Stimulated activated naive B cell treated with anti-CD40 and anti-IgM and Interleukin-4, amounts not matched to agents 10 μg/mL and 1 μg/mL and 100 μg/mL, for 72 hours (primary cell): ENCODE measurements at regions not wholly inside any gene's neighbourhood (a gene's known extent, or its start where the extent isn't known, plus 50 kb on each side); places are given as distances from the start of the nearest gene placed in this dataset.

Experiments
- ATAC-seq, 2 donors: fragments of 150-1000 bp; cut with Tn5 transposase; replicated peaks; 2 replicates each; pipeline ENCODE4 v1.10.0; 2021; ENCODE audit warnings: moderate library complexity in 1 of 2
- DNase-seq: peaks from one replicate; pipeline ENCODE4 v3.0.0; 2021
- H3K27ac Mint-ChIP-seq: one replicate; pipeline ENCODE4 v1.8.0; 2022; ENCODE audit warnings: mild to moderate bottlenecking, mixed read lengths
- H3K27me3 Mint-ChIP-seq, 2 donors: one replicate each; pipeline ENCODE4 v1.8.0; 2022; ENCODE audit warnings: mixed read lengths in 2 of 2
- H3K36me3 Mint-ChIP-seq, 2 donors: one replicate each; pipeline ENCODE4 v1.8.0; 2022; ENCODE audit warnings: mixed read lengths in 2 of 2, mild to moderate bottlenecking in 1 of 2
- H3K4me1 Mint-ChIP-seq, 2 donors: one replicate each; pipeline ENCODE4 v1.8.0; 2022; ENCODE audit warnings: mixed read lengths in 2 of 2, mild to moderate bottlenecking in 1 of 2
- H3K4me3 Mint-ChIP-seq, 2 donors: one replicate each; pipeline ENCODE4 v1.8.0; 2022; ENCODE audit warnings: mild to moderate bottlenecking in 2 of 2, mixed read lengths in 2 of 2, moderate library complexity in 1 of 2
- H3K9me3 Mint-ChIP-seq, 2 donors: one replicate each; pipeline ENCODE4 v1.8.0; 2022; ENCODE audit warnings: mixed read lengths in 2 of 2, mild to moderate bottlenecking in 1 of 2

DNA sequence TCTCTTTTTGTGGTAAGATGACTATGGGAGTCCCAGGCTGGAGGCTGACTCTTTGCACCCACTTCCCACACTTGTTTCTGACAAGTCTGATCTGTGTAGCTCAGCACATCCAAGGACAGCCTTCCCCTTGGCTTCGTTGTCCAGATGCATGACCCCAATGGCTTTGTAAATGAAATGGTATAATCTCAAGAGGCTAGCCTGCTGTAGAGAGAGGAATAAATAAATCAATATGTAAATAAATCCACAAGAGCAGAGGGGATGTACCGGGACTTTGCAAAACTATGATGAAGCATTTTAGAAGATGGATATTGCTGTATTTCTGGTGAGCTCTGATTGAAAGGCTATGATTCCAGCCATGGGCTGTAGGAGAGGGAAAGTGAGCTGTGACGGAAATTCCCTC lies 79.9 kb upstream of the NEO1 start:
- ATAC-seq: no peak

DNA sequence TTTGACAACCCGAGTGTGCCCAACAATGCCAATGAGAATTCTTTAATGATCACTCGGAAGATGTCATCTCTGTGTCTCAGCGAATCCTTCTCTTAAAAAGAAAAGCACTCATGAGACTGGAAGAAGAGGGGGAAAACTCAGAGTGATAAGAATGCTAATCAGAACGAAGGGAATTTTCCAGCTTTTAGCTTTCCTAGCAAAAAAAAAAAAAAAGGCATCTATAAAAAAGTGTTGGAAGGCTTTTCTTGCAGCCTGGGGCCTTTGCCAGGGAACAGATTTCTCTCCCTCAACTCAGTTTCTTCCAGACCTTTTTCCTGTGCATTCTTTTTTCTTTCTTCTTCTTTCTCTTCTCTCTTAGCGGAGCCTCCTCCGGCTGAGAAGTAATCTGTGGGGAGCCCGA lies 80.5 kb upstream of the NEO1 start:
- peaks cover 0 to 1% of the 10 kb centered on the region in 2 donors for H3K4me1 Mint-ChIP-seq
- no peak overlapping the region for H3K4me3 Mint-ChIP-seq
- ATAC-seq (no peak), DNase-seq (no peak)
- peaks cover 22 to 53% of the 10 kb centered on the region in 2 donors for H3K27me3 Mint-ChIP-seq
- no peaks in the 10 kb centered on the region for H3K36me3 Mint-ChIP-seq
- no peak overlapping the region for H3K27ac Mint-ChIP-seq
- H3K9me3 Mint-ChIP-seq: no peaks in the 10 kb centered on the region

More for the DNA sequence above, 79.9 kb upstream of the NEO1 start:
- Mint-ChIP-seq H3K36me3 (no peaks in the 10 kb centered on the region), H3K9me3 (no peaks in the 10 kb centered on the region), H3K27ac (no peak overlapping the region), H3K27me3 (peaks cover 22 to 57% of the 10 kb centered on the region in 2 donors), H3K4me3 (no peak overlapping the region), H3K4me1 (peaks cover 0 to 1% of the 10 kb centered on the region in 2 donors)
- DNase-seq: no peak

DNA sequence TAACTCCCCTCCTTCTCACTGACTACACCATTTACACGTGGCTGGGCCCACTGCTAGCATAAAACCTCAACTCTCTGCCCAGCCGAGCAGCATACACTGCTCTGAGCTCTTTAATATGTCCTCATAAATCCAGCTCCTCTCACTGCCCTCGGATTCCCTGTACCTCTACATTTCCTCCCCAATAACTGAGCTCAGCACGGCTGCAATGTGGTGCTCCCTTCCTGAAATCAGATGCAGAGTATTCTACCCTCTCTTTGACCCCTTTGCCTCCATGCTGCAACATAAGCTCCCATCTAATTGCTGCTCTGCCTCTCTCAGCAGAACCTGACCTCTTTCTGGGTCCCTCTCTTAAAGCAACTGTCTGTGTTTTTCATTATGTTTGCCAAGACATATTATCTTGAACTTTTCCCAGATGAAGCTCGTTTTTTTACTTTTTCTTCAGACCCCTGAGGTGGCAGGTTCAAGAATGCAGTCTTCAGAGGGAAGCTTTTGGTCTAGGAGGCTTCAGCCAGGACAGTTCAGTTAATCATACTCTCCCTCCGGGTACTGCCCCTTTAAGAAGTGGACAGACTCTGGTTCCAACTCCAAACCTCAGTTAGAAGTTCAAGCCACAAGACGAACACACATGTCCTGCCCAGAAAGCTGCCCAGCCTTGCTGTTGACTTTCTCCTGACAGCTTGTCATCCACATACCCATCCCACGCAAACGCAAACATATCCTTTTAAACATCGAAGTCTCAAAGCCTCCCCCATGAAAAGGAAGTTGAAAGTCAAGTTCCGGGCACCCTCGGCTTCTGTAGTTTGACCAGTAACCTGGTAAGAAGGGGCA lies 81.1 kb upstream of the NEO1 start:
- H3K4me3 Mint-ChIP-seq: no peak overlapping the region
- peaks cover 0 to 1% of the 10 kb centered on the region in 2 donors for H3K4me1 Mint-ChIP-seq
- H3K27ac Mint-ChIP-seq: no peak overlapping the region
- ATAC-seq (no peak), DNase-seq (no peak)
- H3K9me3 Mint-ChIP-seq: no peaks in the 10 kb centered on the region
- H3K36me3 Mint-ChIP-seq: no peaks in the 10 kb centered on the region
- peaks cover 22 to 53% of the 10 kb centered on the region in 2 donors for H3K27me3 Mint-ChIP-seq

DNA sequence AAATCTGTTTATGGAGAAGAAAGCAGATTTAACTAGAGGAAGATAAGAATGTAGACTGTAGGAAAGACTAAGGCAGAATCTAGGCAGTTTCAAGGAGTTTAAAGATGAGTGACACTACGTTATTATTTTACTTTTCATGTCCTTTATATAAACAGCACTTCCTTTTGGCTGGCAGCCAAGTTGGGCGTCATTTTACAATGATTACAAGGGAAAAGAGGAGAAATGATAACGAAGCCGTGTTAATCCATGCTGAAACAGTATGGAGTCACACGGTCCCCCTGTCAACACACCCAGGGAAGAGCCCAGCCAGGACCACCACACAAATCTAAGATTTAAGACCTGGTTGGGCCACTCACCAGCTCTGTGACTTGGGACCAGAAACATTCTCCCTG lies 83.7 kb upstream of the NEO1 start:
- Mint-ChIP-seq H3K36me3 (no peaks in the 10 kb centered on the region), H3K27ac (no peak overlapping the region), H3K27me3 (peaks cover 12 to 54% of the 10 kb centered on the region in 2 donors), H3K9me3 (peaks cover 0 to 7% of the 10 kb centered on the region in 2 donors), H3K4me3 (no peak overlapping the region), H3K4me1 (peaks cover 0 to 1% of the 10 kb centered on the region in 2 donors)
- DNase-seq (no peak), ATAC-seq (no peak)

DNA sequence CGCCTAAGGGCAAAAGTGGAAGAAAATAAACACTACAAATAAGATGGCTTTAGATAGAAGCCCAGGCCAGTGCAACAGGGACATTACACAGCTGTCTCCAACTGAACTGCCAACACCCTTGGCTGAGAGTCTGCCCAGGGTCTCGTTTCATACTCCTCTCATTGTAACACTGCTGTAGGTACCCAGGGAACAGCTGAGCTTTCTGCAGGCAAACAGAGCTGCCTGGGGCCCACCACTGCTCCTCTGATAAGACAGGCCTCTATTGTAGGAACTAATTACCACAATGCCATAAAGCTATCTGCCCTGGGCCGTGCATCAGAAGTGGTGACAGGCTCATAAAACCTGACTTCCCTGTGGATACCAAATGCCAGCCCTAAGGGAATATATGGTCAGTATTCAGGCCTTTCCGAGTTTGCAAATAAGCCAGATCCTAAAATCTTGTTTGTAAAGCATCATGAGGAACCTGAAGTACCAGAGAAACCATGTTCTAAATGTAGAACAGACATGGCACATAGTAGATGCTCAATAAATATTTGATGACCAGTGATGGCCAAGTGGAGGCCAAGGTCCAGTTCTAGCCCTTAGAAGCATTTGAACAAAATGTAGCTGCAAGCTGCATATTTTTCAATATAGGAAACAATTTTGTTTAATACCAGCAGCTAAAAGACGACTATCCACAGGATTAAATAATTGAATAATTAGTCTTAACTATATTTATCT lies 84.3 kb upstream of the NEO1 start:
- ATAC-seq: no peak
- no peak overlapping the region for H3K27ac Mint-ChIP-seq
- peaks cover 0 to 1% of the 10 kb centered on the region in 2 donors for H3K4me1 Mint-ChIP-seq
- peaks cover 0 to 7% of the 10 kb centered on the region in 2 donors for H3K9me3 Mint-ChIP-seq
- no peaks in the 10 kb centered on the region for H3K36me3 Mint-ChIP-seq
- no peak overlapping the region for H3K4me3 Mint-ChIP-seq
- DNase-seq: no peak
- peaks cover 10 to 49% of the 10 kb centered on the region in 2 donors for H3K27me3 Mint-ChIP-seq

DNA sequence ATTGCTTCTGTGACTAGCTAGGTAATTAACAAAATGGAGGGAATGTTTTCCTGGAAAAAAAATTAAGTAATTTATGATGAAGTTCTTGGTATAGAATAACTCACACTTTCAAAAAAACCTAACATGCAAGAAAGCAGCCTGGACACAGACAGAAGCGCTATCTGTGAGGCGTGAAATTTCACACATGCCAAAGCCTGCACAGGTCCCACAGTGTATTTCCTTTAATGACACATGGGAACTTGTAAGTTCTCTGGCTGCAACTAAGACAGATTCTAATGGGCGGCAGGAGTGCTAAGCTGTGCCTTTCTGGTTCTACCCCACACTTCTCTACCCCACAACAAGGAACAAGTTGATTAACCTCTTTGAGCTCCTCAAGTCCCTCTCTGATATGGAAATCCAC lies 84.9 kb upstream of the NEO1 start:
- no peaks in the 10 kb centered on the region for H3K36me3 Mint-ChIP-seq
- peaks cover 10 to 50% of the 10 kb centered on the region in 2 donors for H3K27me3 Mint-ChIP-seq
- DNase-seq (no peak), ATAC-seq (no peak)
- H3K4me1 Mint-ChIP-seq: peaks cover 0 to 1% of the 10 kb centered on the region in 2 donors
- peaks cover 2 to 12% of the 10 kb centered on the region in 2 donors for H3K9me3 Mint-ChIP-seq
- H3K27ac Mint-ChIP-seq: no peak overlapping the region
- H3K4me3 Mint-ChIP-seq: no peak overlapping the region

DNA sequence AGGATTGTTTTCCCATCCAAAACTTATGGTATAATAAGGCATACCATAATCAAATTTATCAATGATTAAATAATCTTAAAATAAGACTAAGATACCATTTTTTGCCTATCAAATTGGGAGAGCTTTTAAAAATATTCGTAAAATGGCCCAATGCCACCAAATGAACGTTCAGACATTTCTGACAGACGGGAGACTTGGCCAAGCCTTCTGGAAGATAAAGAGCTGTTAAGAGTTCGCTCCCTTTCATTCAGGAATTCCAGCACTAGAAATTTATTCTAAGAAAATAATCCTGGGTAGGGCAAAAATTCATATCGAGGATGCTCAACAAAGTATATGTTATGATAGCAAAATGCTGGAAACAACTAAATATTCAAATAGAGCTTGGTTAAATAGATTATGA lies 85.6 kb upstream of the NEO1 start:
- no peak for DNase-seq
- no peaks in the 10 kb centered on the region for H3K36me3 Mint-ChIP-seq
- H3K27me3 Mint-ChIP-seq: peaks cover 15 to 47% of the 10 kb centered on the region in 2 donors

DNA sequence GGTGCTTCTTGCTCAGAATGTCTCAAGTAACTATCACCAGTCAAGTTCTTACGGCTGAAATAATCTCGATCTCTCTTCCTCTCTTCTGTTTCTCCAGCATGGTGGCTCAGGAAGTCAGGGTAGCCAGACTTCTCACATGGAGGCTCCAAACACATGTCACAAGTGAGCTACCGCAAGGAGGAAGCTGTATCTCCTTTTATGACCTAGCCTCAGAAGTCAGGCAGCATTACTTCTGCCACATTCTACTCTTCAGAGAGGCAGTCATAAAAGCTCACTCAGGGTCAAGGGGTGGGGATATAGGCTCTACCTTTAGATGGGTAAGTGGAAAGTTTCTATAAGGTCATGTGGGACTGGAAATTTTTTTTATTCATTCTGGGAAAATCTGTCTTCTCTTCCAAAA lies 86.6 kb upstream of the NEO1 start:
- DNase-seq (no peak), ATAC-seq (no peak)
- Mint-ChIP-seq H3K27ac (no peak overlapping the region), H3K4me3 (no peak overlapping the region), H3K9me3 (peaks cover 3 to 17% of the 10 kb centered on the region in 2 donors), H3K36me3 (no peaks in the 10 kb centered on the region), H3K27me3 (peaks cover 9 to 38% of the 10 kb centered on the region in 2 donors), H3K4me1 (no peaks in the 10 kb centered on the region)

More for the DNA sequence above, 85.6 kb upstream of the NEO1 start:
- peaks cover 0 to 1% of the 10 kb centered on the region in 2 donors for H3K4me1 Mint-ChIP-seq
- no peak overlapping the region for H3K27ac Mint-ChIP-seq
- ATAC-seq: no peak
- H3K4me3 Mint-ChIP-seq: no peak overlapping the region
- H3K9me3 Mint-ChIP-seq: peaks cover 2 to 17% of the 10 kb centered on the region in 2 donors

DNA sequence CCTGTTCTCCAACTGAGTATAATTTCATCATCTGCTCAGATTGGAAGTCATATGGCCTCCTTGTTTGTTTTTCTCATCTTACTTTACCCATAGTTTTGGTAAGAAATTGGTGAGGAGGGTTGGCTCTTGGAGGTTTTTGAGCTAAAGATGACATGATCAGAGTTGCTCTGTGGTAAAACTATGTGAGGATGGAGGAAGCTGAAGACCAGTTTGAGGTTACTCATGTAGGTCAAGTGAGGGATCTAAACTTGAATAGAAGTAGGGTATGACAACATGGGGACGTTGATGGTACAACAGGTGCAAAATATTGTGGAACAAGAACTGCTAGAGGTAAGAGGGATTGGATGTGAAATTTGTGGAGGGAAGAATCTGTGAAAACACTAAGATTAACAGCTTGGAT lies 87.7 kb upstream of the NEO1 start:
- Mint-ChIP-seq H3K27ac (no peak overlapping the region), H3K4me3 (no peak overlapping the region), H3K4me1 (no peaks in the 10 kb centered on the region), H3K27me3 (peaks cover 9 to 30% of the 10 kb centered on the region in 2 donors), H3K9me3 (peaks cover 3 to 17% of the 10 kb centered on the region in 2 donors), H3K36me3 (no peaks in the 10 kb centered on the region)
- no peak for ATAC-seq
- no peak for DNase-seq

DNA sequence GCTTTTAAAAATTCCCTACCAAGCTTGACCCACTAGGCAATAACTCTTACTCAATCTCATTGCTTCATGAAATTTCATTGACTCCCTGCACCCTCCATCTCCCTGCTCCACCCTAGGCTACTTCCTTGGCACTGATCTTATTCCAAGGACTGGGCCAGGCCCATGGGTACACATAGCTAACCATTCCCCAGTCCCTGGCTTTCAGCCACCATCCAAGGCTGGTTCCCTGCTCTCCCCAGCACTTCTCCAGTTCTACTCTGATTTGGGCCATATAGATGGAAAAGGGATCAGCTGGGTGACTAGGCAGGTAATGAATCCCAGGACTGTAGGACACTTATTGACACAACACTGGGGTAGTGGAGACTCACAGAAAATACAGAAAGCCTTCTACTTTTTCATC lies 88.1 kb upstream of the NEO1 start:
- no peak for DNase-seq
- no peak overlapping the region for H3K4me3 Mint-ChIP-seq
- no peak for ATAC-seq
- H3K27me3 Mint-ChIP-seq: peaks cover 9 to 30% of the 10 kb centered on the region in 2 donors
- no peaks in the 10 kb centered on the region for H3K36me3 Mint-ChIP-seq
- peaks cover 3 to 17% of the 10 kb centered on the region in 2 donors for H3K9me3 Mint-ChIP-seq
- no peak overlapping the region for H3K27ac Mint-ChIP-seq
- H3K4me1 Mint-ChIP-seq: no peaks in the 10 kb centered on the region

DNA sequence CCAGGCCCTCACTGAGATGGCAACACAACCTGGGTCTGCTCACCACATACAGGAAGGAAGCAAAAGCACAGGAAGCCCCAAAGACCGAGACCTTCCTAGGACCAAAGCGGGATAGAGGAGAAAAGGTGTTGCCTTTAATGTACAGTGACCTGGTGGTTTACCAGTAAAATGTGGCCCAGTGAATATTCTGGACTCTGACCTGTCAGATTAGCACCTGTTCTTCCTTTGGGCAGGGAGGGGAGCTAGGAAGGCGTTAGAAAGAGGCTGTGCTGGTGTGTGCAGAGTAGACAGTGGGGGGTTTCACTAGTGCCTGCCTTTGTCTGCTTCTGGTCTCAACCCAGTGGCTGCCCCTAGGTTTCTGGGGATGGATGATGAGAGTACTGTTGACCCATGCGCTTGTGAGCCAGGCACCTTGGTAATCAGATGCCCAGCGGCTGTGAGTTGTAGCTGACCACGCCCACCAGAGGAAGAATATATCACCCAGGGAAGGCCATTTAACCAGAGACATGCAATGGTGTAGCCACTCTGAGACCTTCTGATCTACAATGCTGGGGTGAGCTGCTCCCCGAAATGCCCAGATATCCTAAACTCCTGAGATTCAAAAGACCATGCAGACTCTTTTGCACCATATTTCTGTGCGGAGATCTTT lies 90.1 kb upstream of the NEO1 start:
- Mint-ChIP-seq H3K4me3 (no peak overlapping the region), H3K27ac (no peak overlapping the region)
- no peak for ATAC-seq

DNA sequence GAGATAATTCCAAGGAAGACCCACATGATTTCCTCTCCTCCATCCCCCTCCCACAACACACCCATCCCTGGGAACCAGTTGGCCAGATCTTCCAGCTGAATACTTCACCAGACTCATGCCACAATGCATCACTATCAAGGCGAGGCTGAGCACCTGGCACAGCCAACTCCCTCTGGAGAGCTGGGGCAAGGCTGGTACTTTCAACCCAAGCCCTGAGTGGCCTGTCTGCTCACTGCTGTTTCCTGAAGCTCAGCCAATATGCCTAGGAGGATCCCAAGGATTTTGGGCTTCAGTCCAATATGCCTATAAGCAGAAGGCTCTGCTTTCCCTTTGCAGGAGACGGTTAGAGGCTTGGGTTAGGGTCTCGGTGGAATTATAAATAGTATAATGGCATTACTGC lies 90.9 kb upstream of the NEO1 start:
- no peaks in the 10 kb centered on the region for H3K36me3 Mint-ChIP-seq
- no peak for ATAC-seq
- no peak overlapping the region for H3K4me3 Mint-ChIP-seq
- DNase-seq: no peak
- H3K9me3 Mint-ChIP-seq: peaks cover 3 to 17% of the 10 kb centered on the region in 2 donors
- H3K27me3 Mint-ChIP-seq: peaks cover 9 to 26% of the 10 kb centered on the region in 2 donors
- no peaks in the 10 kb centered on the region for H3K4me1 Mint-ChIP-seq
- no peak overlapping the region for H3K27ac Mint-ChIP-seq

More for the DNA sequence above, 90.1 kb upstream of the NEO1 start:
- peaks cover 3 to 17% of the 10 kb centered on the region in 2 donors for H3K9me3 Mint-ChIP-seq
- H3K36me3 Mint-ChIP-seq: no peaks in the 10 kb centered on the region
- H3K27me3 Mint-ChIP-seq: peaks cover 9 to 26% of the 10 kb centered on the region in 2 donors
- DNase-seq: no peak
- no peaks in the 10 kb centered on the region for H3K4me1 Mint-ChIP-seq

DNA sequence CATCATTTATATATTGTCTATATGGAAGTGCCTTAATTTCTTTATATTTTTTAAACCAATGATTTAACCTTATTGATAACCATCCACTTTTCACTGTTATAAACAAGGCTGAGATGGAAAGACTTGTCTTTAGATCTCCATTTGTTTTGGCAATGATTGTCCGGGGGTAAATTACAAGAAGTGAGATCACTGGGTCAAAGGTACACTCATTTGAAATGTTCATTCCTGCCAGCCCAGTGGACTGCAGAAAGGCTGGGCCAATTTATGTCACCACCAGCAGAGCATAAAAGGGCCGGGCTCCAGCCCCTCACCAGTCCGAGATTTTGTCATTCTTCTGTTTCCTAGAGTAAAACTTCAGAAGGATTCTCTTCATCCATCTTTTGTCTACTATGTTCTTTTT lies 93.6 kb upstream of the NEO1 start:
- peaks cover 9 to 10% of the 10 kb centered on the region in 2 donors for H3K27me3 Mint-ChIP-seq
- H3K9me3 Mint-ChIP-seq: peaks cover 3 to 12% of the 10 kb centered on the region in 2 donors
- no peaks in the 10 kb centered on the region for H3K36me3 Mint-ChIP-seq
- no peak for DNase-seq
- H3K27ac Mint-ChIP-seq: no peak overlapping the region
- H3K4me1 Mint-ChIP-seq: no peaks in the 10 kb centered on the region
- ATAC-seq: no peak
- no peak overlapping the region for H3K4me3 Mint-ChIP-seq

DNA sequence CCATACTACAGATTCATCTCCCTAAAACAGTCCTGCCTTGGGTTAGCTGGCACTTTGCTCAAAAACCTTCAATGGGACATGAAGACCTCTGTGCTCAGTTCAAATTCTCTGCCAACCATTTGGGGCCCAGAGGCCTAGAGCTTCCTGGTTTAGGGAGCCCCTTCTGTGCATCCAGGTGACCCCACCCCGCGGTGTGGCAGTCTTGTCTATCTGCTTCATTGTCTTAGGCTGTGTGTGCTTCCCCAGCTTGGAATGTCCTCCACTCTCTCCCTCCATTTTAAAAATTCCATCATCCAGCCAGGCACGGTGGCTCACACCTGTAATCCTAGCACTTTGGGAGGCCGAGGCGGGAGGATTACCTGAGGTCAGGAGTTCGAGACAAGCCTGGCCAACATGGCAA lies 99.0 kb upstream of the NEO1 start:
- peaks cover 13 to 16% of the 10 kb centered on the region in 2 donors for H3K27me3 Mint-ChIP-seq
- H3K36me3 Mint-ChIP-seq: no peaks in the 10 kb centered on the region

More for the DNA sequence above, 99.0 kb upstream of the NEO1 start:
- no peak for ATAC-seq
- Mint-ChIP-seq H3K27ac (no peak overlapping the region), H3K9me3 (peaks cover 4 to 23% of the 10 kb centered on the region in 2 donors), H3K4me3 (no peak overlapping the region), H3K4me1 (no peaks in the 10 kb centered on the region)
- DNase-seq: no peak
